Body of pancreas (tissue), 4 donors: ENCODE measurements at regions not wholly inside any gene's neighbourhood (a gene's known extent, or its start where the extent isn't known, plus 50 kb on each side); places are given as distances from the start of the nearest gene placed in this dataset.

Experiments used
- ATAC-seq: fragments of 150-250 bp; one replicate; pipeline ENCODE4 v1.9.1; 2016
- DNase-seq, 4 donors: peaks; one replicate each; pipeline ENCODE4 v3.0.0-alpha.2; 2019
- H3K27ac ChIP-seq, 4 donors: fragments of 200-600 bp; sonication (generic); 1 replicate in 3 of 4; 2 replicates in 1 of 4; pipeline versions ENCODE4 v1.5.1 to v1.6.1; 2016 to 2019; ENCODE audit warnings: mild to moderate bottlenecking in 1 of 4, mixed read lengths in 1 of 4, moderate library complexity in 1 of 4
- H3K27me3 ChIP-seq, 2 donors: fragments of 200-600 bp; sonication (generic); one replicate each; pipeline ENCODE4 v1.6.0; 2016; ENCODE audit warnings: mild to moderate bottlenecking in 1 of 2
- H3K36me3 ChIP-seq, 2 donors: fragments of 200-600 bp; sonication (generic); replicated peaks in 1 of 2; 2 replicates each; pipeline ENCODE4 v1.5.1; 2016; ENCODE audit warnings: low read depth in 2 of 2; ENCODE audit not compliant: insufficient read depth in 1 of 2
- H3K4me1 ChIP-seq: fragments of 200-600 bp; sonication (generic); one replicate; pipeline ENCODE4 v1.6.0; 2016
- H3K4me3 ChIP-seq, 2 donors: fragments of 200-600 bp; sonication (generic); 1 replicate in 1 of 2; 2 replicates in 1 of 2; pipeline ENCODE4 v1.5.1; 2016 to 2019
- H3K9me3 ChIP-seq, 3 donors: fragments of 200-600 bp; sonication (generic); 1 replicate in 2 of 3; 2 replicates in 1 of 3; pipeline ENCODE4 v1.5.1; 2016
- POLR2A ChIP-seq, 3 donors: fragments of 450-650 bp; IDR thresholded peaks; one replicate each; pipeline ENCODE4 v1.6.1; 2016; ENCODE audit warnings: antibody characterized with exemption in 3 of 3, mild to moderate bottlenecking in 2 of 3
- WGBS, 2 donors: methylation state at CpG; one replicate each; pipeline ENCODE4 v1.1.5; 2017; 5-methylcytosine and 5-hydroxymethylcytosine counted together
- intact Hi-C: fragments of 100-400 bp; cut with DNase I; formaldehyde crosslinking; loops from one replicate; pipeline ENCODE4 v1.15.1; 2023
- TF ChIP-seq, protein P1 (sequence below), 7 experiments: fragments of 450-650 bp in 4 of 7; fragments of 200-600 bp in 3 of 7; sonication (generic) in 3 of 7; IDR thresholded peaks; one replicate each; pipeline ENCODE4 v1.5.1; 2016 to 2019; ENCODE audit warnings: antibody characterized with exemption in 7 of 7

DNA sequence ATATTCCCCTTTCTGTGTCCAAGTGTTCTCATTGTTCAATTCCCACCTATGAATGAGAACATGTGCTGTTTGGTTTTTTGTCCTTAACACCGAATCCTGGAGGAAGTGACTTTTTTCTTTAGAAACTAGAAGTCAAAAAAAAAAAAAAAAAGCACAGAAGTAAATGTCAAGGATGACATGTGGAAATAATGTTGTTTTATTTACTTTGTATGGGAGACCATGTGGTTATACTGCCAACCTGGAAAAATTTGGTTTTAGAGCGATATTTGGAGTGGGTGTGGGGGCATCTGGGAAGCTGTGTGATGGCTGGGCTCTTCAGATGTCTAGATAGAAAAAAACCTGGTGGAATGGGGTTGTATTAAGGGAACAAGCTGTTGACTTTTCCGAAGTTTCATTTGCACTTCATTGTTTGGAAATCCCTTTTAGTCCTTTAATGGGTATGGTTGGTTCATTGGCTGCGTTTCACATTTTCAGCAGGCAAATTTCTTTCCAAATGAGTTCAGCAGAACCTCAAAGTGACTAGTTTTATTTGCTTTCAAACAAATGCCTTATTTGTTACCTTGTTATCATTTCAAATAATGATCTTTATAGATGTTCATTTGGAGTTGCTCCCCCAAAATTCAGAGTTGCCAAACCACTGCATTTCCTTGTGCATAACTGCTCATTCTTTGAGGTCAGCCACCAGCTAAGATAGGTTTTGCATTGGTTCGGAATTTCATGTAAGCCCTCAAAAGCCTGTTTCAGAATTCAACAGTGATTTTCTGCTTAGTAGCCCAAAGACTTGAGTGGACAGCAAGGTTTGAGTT, 508.2 kb downstream of the METTL15 start:
- DNase-seq (no peak), ATAC-seq (no peak)
- no peaks in the 10 kb centered on the region for H3K9me3 ChIP-seq
- no peak overlapping the region for H3K4me3 ChIP-seq
- 62 to 70% methylated on average over 5 of the region's 5 CpGs for WGBS, 2 donors
- TF ChIP-seq, protein P1, sequence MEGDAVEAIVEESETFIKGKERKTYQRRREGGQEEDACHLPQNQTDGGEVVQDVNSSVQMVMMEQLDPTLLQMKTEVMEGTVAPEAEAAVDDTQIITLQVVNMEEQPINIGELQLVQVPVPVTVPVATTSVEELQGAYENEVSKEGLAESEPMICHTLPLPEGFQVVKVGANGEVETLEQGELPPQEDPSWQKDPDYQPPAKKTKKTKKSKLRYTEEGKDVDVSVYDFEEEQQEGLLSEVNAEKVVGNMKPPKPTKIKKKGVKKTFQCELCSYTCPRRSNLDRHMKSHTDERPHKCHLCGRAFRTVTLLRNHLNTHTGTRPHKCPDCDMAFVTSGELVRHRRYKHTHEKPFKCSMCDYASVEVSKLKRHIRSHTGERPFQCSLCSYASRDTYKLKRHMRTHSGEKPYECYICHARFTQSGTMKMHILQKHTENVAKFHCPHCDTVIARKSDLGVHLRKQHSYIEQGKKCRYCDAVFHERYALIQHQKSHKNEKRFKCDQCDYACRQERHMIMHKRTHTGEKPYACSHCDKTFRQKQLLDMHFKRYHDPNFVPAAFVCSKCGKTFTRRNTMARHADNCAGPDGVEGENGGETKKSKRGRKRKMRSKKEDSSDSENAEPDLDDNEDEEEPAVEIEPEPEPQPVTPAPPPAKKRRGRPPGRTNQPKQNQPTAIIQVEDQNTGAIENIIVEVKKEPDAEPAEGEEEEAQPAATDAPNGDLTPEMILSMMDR (IDR thresholded peaks at IDR 0.05) = no peak
- TF ChIP-seq POLR2A (IDR thresholded peaks at IDR 0.05) = no peak
- intact Hi-C loops = no loop called here
- H3K36me3 ChIP-seq = no peaks in the 10 kb centered on the region
- H3K27ac ChIP-seq = no peak overlapping the region
- H3K4me1 ChIP-seq = no peaks in the 10 kb centered on the region
- no peaks in the 10 kb centered on the region for H3K27me3 ChIP-seq

DNA sequence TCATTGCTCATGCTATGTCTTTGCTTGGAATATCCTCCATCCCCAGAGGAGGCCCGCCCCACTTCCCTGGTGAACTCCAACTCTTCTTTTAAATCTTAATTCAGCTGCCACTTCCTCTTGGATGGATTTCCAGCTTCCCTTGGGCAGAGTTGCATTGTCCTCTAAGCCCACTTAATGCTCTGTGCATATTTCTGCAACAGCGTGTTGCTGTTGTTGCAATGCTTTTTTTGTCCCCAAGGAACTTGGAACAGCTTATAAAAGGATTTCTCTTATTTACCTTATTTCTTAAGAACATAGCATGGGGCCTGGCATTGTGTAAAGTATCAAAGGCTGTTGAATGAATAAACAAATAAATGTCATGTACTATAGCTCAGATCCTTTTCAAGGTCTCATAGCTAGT, 507.4 kb downstream of the METTL15 start:
- 64 to 87% methylated on average over 2 of the region's 2 CpGs for whole genome bisulfite sequencing, 2 donors
- TF ChIP-seq, protein P1 (IDR thresholded peaks at IDR 0.05) = no peak
- no peak for TF ChIP-seq POLR2A (IDR thresholded peaks at IDR 0.05)
- ATAC-seq = no peak
- Histone ChIP-seq H3K27me3 (no peaks in the 10 kb centered on the region), H3K36me3 (no peaks in the 10 kb centered on the region), H3K4me3 (no peak overlapping the region), H3K27ac (no peak overlapping the region), H3K4me1 (no peaks in the 10 kb centered on the region), H3K9me3 (no peaks in the 10 kb centered on the region)
- DNase-seq = no peak
- intact Hi-C loops = no loop called here

DNA sequence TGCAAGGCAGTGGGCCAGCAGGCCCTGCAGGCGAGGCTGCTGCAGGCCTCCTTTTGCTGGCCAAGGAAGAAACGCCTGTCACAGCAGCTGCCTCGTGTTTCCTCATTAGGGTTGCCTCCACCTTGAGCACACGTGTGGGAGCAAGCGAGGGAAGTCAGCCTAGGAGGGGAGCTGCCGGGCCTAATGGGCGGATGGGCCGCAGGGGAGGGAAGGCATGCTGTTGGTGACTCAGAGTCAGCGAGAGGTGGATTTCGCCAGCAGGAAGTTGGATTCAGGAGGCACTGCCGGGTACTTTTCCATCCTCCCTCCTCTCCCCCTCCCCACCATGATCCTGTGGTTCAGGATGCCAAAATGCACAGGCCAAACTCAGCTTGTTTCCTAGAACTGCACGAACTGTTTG, 498.7 kb downstream of the METTL15 start:
- intact Hi-C loops = no loop called here
- H3K4me1 ChIP-seq = no peaks in the 10 kb centered on the region
- no peak overlapping the region for H3K4me3 ChIP-seq
- H3K9me3 ChIP-seq = no peaks in the 10 kb centered on the region
- ATAC-seq (no peak), DNase-seq (no peak)
- no peaks in the 10 kb centered on the region for H3K36me3 ChIP-seq
- H3K27me3 ChIP-seq = no peaks in the 10 kb centered on the region
- no peak for TF ChIP-seq POLR2A (IDR thresholded peaks at IDR 0.05)
- TF ChIP-seq, protein P1 (IDR thresholded peaks at IDR 0.05) = no peak
- H3K27ac ChIP-seq = no peak overlapping the region
- WGBS, 2 donors = 60 to 77% methylated on average over 8 to 11 of the region's 12 CpGs

DNA sequence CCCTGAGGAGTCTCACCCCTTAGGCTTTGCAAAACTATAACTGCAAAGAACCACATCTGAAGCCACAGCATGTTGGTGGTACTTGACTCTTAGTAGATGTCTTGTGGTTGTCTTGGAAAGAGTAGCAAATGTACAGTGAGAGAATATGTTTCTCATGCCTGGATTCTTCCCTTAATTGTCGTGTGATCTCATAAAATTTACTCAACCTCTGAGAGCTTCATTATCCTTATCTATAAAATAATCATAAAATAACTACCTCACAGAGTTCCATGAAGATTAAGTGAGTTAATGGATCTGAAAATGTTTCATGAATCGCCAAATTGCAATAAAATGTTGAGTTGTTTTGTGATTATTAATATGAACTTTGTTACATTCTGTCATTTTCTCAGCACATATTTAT, 491.5 kb downstream of the METTL15 start:
- Histone ChIP-seq H3K27ac (no peak overlapping the region), H3K9me3 (no peaks in the 10 kb centered on the region), H3K4me1 (no peaks in the 10 kb centered on the region), H3K4me3 (no peak overlapping the region), H3K27me3 (no peaks in the 10 kb centered on the region), H3K36me3 (no peaks in the 10 kb centered on the region)
- WGBS, 2 donors = 59 to 69% methylated on average over 2 of the region's 2 CpGs
- no peak for ATAC-seq
- no peak for TF ChIP-seq POLR2A (IDR thresholded peaks at IDR 0.05)
- TF ChIP-seq, protein P1 (IDR thresholded peaks at IDR 0.05) = no peak
- DNase-seq = no peak
- intact Hi-C loops = no loop called here

DNA sequence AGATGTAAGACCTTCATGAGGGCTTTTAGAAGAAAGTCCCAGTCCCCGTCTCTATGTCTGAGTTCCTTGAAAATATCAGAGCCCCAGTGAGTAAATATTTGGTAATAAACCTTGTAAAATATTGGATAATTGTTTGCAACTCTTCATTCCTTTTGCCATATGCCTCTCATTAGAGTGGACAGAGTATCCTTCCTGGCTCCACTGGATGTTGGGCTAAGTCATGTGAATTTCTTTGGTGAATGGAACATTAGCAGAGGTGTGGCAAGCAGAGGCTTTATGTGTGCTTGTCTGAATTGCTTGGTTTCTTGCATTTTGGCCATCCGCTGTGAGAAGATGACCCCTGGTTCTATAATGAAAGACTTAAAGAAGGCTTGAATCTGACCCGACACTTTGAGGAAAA, 490.3 kb downstream of the METTL15 start:
- TF ChIP-seq, protein P1 (IDR thresholded peaks at IDR 0.05) = no peak
- no peak for TF ChIP-seq POLR2A (IDR thresholded peaks at IDR 0.05)
- no peaks in the 10 kb centered on the region for H3K36me3 ChIP-seq
- H3K4me1 ChIP-seq = no peaks in the 10 kb centered on the region
- H3K9me3 ChIP-seq = no peaks in the 10 kb centered on the region
- ATAC-seq (no peak), DNase-seq (no peak)
- WGBS, 2 donors = 67 to 87% methylated on average over 3 of the region's 3 CpGs
- no peak overlapping the region for H3K27ac ChIP-seq
- no peak overlapping the region for H3K4me3 ChIP-seq
- intact Hi-C loops = no loop called here
- no peaks in the 10 kb centered on the region for H3K27me3 ChIP-seq
